PC-9 (cell line): ENCODE measurements at regions not wholly inside any gene's neighbourhood (a gene's known extent, or its start where the extent isn't known, plus 50 kb on each side); places are given as distances from the start of the nearest gene placed in this dataset.

Experiments used
- BruUV-seq: library from RNA; stranded (reverse); fragments of 400-500 nt; replicated peaks from 2 replicates; lab custom pipeline; 2021; lab: Mats Ljungman, UMichigan
- CTCF ChIA-PET: fragments of 300-600 bp; sonication (Branson Sonifier 250); formaldehyde crosslinking; loops from one replicate; lab custom pipeline; 2022; ENCODE audit warnings: antibody characterized with exemption; lab: Charles Lee
- POLR2A ChIA-PET: fragments of 300-600 bp; sonication (Branson Sonifier 250); formaldehyde crosslinking; loops from one replicate; lab custom pipeline; 2022; ENCODE audit warnings: antibody characterized with exemption; ENCODE audit not compliant: unreplicated experiment; lab: Charles Lee
- DNase-seq, 2 experiments: peaks; one replicate each; pipeline versions ENCODE4 v3.0.0 to v3.0.0-alpha.2; 2015 to 2022; ENCODE audit warnings: mixed read lengths in 1 of 2
- H2AFZ ChIP-seq: fragments of 200-600 bp; sonication (generic); 2 replicates; pipeline ENCODE4 v1.8.1; 2017; ENCODE audit warnings: antibody characterized with exemption
- H3F3A ChIP-seq: fragments of 200-600 bp; sonication (generic); 2 replicates; pipeline ENCODE4 v1.8.1; 2017; ENCODE audit warnings: antibody characterized with exemption, mild to moderate bottlenecking, low read depth; ENCODE audit not compliant: insufficient read depth
- H3K27ac ChIP-seq: fragments of 200-600 bp; sonication (generic); 2 replicates; pipeline ENCODE4 v1.6.1; 2016; ENCODE audit warnings: mixed run types
- H3K27me3 ChIP-seq: fragments of 200-600 bp; sonication (generic); 2 replicates; pipeline ENCODE4 v1.6.1; 2016; ENCODE audit warnings: low read depth, mixed run types; ENCODE audit not compliant: insufficient read depth
- H3K36me3 ChIP-seq: fragments of 200-600 bp; sonication (generic); 2 replicates; pipeline ENCODE4 v1.6.1; 2016; ENCODE audit warnings: low read depth, mixed run types
- H3K4me1 ChIP-seq: fragments of 200-600 bp; sonication (generic); replicated peaks from 2 replicates; pipeline ENCODE4 v1.6.1; 2016; ENCODE audit warnings: mixed run types; ENCODE audit not compliant: insufficient read depth
- H3K4me2 ChIP-seq: fragments of 200-600 bp; sonication (generic); 2 replicates; pipeline ENCODE4 v1.6.1; 2017; ENCODE audit warnings: mixed run types
- H3K4me3 ChIP-seq: fragments of 200-600 bp; sonication (generic); 2 replicates; pipeline ENCODE4 v1.6.1; 2016; ENCODE audit warnings: mixed run types
- H3K79me2 ChIP-seq: fragments of 200-600 bp; sonication (generic); 2 replicates; pipeline ENCODE4 v1.6.1; 2017; ENCODE audit warnings: low read depth, mixed run types
- H3K9me2 ChIP-seq: fragments of 200-600 bp; sonication (generic); 2 replicates; pipeline ENCODE4 v1.8.1; 2017; ENCODE audit warnings: mild to moderate bottlenecking; ENCODE audit not compliant: insufficient read depth
- H3K9me3 ChIP-seq: fragments of 200-600 bp; sonication (generic); 2 replicates; pipeline ENCODE4 v1.8.1; 2016; ENCODE audit warnings: low read depth; ENCODE audit not compliant: insufficient read depth
- H4K20me1 ChIP-seq: fragments of 200-600 bp; sonication (generic); 2 replicates; pipeline ENCODE4 v1.8.1; 2017; ENCODE audit not compliant: insufficient read depth
- EZH2 ChIP-seq: fragments of 200-600 bp; sonication (generic); IDR thresholded peaks from 2 replicates; pipeline ENCODE4 v1.8.0; 2017; ENCODE audit warnings: antibody characterized with exemption, low read depth
- intact Hi-C: fragments of 100-400 bp; cut with micrococcal nuclease; formaldehyde crosslinking; loops from one replicate; pipeline ENCODE4 v1.10.0; 2022; ENCODE audit not compliant: unreplicated experiment
- TF ChIP-seq, protein P1 (sequence below): fragments of 200-600 bp; sonication (generic); conservative IDR thresholded peaks from 2 replicates; pipeline ENCODE4 v1.6.1; 2017; ENCODE audit warnings: mixed run types, antibody characterized with exemption, mild to moderate bottlenecking, moderate library complexity

DNA sequence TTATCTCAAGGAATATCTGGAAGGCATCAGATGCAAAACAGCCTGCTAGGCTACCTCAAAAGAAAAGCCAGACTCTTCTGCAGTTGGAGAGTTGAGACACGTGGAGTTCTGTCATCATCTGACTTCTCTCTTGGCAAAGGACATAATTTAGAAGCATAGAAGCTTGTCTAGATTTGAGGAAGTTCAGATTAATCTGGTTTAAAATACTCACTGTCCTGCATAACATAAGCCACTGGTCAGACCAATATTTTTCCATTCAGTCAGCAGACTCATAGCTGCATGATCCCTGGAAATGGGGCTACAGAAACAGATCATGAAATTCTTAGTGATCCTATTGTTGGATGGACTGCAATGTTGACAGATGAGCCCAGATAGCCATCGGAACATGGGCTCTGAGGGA is 349.0 kb downstream of the TXNL1 start:
- H3K4me3 ChIP-seq, result no peak overlapping the region
- H3K4me2 ChIP-seq, result no peak overlapping the region
- no peaks in the 10 kb centered on the region for H3K9me3 ChIP-seq
- H4K20me1 ChIP-seq, result no peaks in the 10 kb centered on the region
- intact Hi-C loops, result no loop called here
- H2AFZ ChIP-seq, result no peak overlapping the region
- H3K27ac ChIP-seq, result no peak overlapping the region
- H3K27me3 ChIP-seq, result no peaks in the 10 kb centered on the region
- H3K36me3 ChIP-seq, result no peaks in the 10 kb centered on the region
- no peaks in the 10 kb centered on the region for H3K79me2 ChIP-seq
- H3F3A ChIP-seq, result no peaks in the 10 kb centered on the region
- ChIA-PET POLR2A (no interaction called here), CTCF (no interaction called here)
- DNase-seq, result no peak
- BruUV-seq, result no TSS peak
- H3K9me2 ChIP-seq, result no peaks in the 10 kb centered on the region
- H3K4me1 ChIP-seq, result no peaks in the 10 kb centered on the region
- TF ChIP-seq, protein P1, sequence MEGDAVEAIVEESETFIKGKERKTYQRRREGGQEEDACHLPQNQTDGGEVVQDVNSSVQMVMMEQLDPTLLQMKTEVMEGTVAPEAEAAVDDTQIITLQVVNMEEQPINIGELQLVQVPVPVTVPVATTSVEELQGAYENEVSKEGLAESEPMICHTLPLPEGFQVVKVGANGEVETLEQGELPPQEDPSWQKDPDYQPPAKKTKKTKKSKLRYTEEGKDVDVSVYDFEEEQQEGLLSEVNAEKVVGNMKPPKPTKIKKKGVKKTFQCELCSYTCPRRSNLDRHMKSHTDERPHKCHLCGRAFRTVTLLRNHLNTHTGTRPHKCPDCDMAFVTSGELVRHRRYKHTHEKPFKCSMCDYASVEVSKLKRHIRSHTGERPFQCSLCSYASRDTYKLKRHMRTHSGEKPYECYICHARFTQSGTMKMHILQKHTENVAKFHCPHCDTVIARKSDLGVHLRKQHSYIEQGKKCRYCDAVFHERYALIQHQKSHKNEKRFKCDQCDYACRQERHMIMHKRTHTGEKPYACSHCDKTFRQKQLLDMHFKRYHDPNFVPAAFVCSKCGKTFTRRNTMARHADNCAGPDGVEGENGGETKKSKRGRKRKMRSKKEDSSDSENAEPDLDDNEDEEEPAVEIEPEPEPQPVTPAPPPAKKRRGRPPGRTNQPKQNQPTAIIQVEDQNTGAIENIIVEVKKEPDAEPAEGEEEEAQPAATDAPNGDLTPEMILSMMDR, result no peak
- no peak for TF ChIP-seq EZH2

DNA sequence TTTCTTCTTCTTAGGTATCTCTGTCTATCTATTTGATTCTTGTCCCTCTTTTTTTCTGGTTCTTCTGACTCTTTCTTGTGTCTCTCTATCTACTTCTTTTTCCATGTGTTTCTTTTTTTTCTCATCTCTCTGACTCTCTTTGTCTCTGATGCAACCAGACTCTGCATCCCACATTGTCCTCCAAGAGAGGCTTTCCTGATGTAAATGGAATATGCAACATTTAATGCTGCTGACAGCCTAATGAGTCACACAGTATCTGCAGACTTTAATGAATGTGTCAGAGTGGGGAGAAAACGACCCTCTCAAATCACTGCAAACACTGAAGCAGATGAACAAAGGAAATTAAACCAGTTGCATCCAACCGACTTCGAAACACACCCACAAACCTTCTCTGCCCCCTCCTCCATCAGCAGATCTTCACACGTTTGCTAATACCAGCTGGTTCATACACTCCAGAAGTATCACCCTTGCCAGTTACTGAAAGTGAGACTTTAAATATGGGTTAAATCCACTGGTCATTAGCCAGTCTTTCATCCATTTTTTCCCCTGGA is 351.5 kb downstream of the TXNL1 start:
- H2AFZ ChIP-seq, result no peak overlapping the region
- ChIA-PET CTCF (no interaction called here), POLR2A (no interaction called here)
- no peaks in the 10 kb centered on the region for H3K9me2 ChIP-seq
- no peak for DNase-seq
- no TSS peak for BruUV-seq
- H3K36me3 ChIP-seq, result no peaks in the 10 kb centered on the region
- no peak overlapping the region for H3K4me3 ChIP-seq
- H3K9me3 ChIP-seq, result no peaks in the 10 kb centered on the region
- H3K27ac ChIP-seq, result no peak overlapping the region
- H3K79me2 ChIP-seq, result no peaks in the 10 kb centered on the region
- no peaks in the 10 kb centered on the region for H3K4me1 ChIP-seq
- intact Hi-C loops, result no loop called here
- H3F3A ChIP-seq, result no peaks in the 10 kb centered on the region
- no peak overlapping the region for H3K4me2 ChIP-seq
- no peaks in the 10 kb centered on the region for H4K20me1 ChIP-seq
- H3K27me3 ChIP-seq, result no peaks in the 10 kb centered on the region
- no peak for TF ChIP-seq EZH2
- TF ChIP-seq, protein P1, result no peak

DNA sequence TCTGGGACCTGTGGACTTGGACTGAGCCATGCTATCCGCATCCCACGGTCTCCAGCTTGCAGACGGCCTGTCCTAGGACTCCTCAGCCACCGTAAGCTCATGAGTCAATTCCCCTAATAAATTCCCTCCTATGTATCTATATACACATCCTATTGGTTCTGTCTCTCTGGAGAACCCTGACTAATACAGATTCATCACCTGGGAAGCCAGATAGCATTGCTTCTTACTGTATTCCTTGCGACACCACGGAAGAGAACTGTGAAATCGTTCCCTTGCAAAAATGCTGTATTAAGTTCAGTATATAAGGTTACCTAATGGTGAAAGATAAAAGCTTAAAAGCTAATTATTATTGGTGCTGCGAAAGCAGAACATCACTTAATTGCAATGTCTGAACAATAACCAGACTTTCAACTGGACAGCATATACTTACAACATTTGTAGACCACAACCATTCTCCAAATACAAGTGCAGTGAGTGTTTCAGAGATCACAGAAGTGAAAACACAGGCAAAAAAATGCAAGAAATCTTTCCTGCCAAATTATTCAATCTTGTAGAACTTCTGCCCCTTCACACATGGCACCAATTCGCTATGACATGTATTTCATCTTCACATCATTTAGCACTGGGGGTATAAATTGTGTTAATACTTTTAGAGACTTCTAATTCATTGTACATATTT is 352.9 kb downstream of the TXNL1 start:
- Histone ChIP-seq H2AFZ (no peak overlapping the region), H3K4me1 (no peaks in the 10 kb centered on the region), H3K36me3 (no peaks in the 10 kb centered on the region), H3K27me3 (no peaks in the 10 kb centered on the region), H3K79me2 (no peaks in the 10 kb centered on the region), H4K20me1 (no peaks in the 10 kb centered on the region), H3K9me3 (no peaks in the 10 kb centered on the region), H3K9me2 (no peaks in the 10 kb centered on the region), H3K4me2 (no peak overlapping the region), H3K4me3 (no peak overlapping the region), H3F3A (no peaks in the 10 kb centered on the region), H3K27ac (no peak overlapping the region)
- TF ChIP-seq EZH2, result no peak
- TF ChIP-seq, protein P1, result no peak
- DNase-seq, result no peak
- ChIA-PET POLR2A (no interaction called here), CTCF (no interaction called here)
- BruUV-seq, result no TSS peak
- intact Hi-C loops, result no loop called here
